OCI-LY3 (cell line): ENCODE measurements at regions not wholly inside any gene's neighbourhood (a gene's known extent, or its start where the extent isn't known, plus 50 kb on each side); places are given as distances from the start of the nearest gene placed in this dataset.

ENCODE experiments used
- H2AFZ ChIP-seq: fragments of 200-600, 300-600 bp; shearing (Covaris generic); 2 replicates; pipeline ENCODE4 v1.6.0; 2014; ENCODE audit warnings: antibody characterized with exemption, low read depth, low read length
- H3K27ac ChIP-seq: fragments of 200-600, 300-600 bp; sonication (generic); 2 replicates; pipeline ENCODE4 v1.5.1; 2014; ENCODE audit warnings: mild to moderate bottlenecking, low read length, moderate library complexity, mixed read lengths
- H3K27me3 ChIP-seq: fragments of 200-600, 300-600 bp; sonication (generic); 2 replicates; pipeline ENCODE4 v1.6.1; 2014; ENCODE audit warnings: low read depth, low read length, mixed read lengths
- H3K36me3 ChIP-seq: fragments of 200-600, 300-600 bp; sonication (generic); replicated peaks from 2 replicates; pipeline ENCODE3; 2014; ENCODE audit warnings: low read depth, low read length, mixed read lengths
- H3K4me1 ChIP-seq: fragments of 300-600, 200-600 bp; sonication (generic); 2 replicates; pipeline ENCODE4 v1.6.1; 2014; ENCODE audit warnings: low read length, mixed read lengths
- H3K4me2 ChIP-seq: fragments of 200-600, 300-600 bp; sonication (generic); 2 replicates; pipeline ENCODE4 v1.6.1; 2014; ENCODE audit warnings: low read length, mixed read lengths
- H3K4me3 ChIP-seq: fragments of 300-600, 200-600 bp; sonication (generic); 2 replicates; pipeline ENCODE4 v1.5.1; 2014; ENCODE audit warnings: antibody characterized with exemption, mild to moderate bottlenecking, low read length, moderate library complexity
- H3K79me2 ChIP-seq: fragments of 300-600, 200-600 bp; shearing (Covaris generic); 2 replicates; pipeline ENCODE4 v1.6.1; 2014; ENCODE audit warnings: mild to moderate bottlenecking, low read length, mixed read lengths
- H3K9ac ChIP-seq: fragments of 300-600, 200-600 bp; shearing (Covaris generic); 2 replicates; pipeline ENCODE4 v1.6.0; 2014; ENCODE audit warnings: mild to moderate bottlenecking, low read length, moderate library complexity
- H3K9me3 ChIP-seq: fragments of 200-600, 300-600 bp; shearing (Covaris generic); 2 replicates; pipeline ENCODE4 v1.6.1; 2014; ENCODE audit warnings: low read length, mixed read lengths; ENCODE audit not compliant: insufficient read depth
- H4K20me1 ChIP-seq: fragments of 200-600, 300-600 bp; sonication (generic); 2 replicates; pipeline ENCODE4 v1.6.1; 2016; ENCODE audit warnings: low read length, mixed read lengths; ENCODE audit not compliant: insufficient read depth
- CTCF ChIP-seq: fragments of 200-600, 300-600 bp; sonication (generic); IDR thresholded peaks from 2 replicates; pipeline ENCODE4 v1.5.1; 2014; ENCODE audit warnings: antibody characterized with exemption, low read length, low read depth
- EZH2phosphoT487 ChIP-seq: fragments of 200-600 bp; shearing (Covaris generic); IDR thresholded peaks from 2 replicates; pipeline ENCODE4 v1.6.1; 2018; ENCODE audit warnings: antibody characterized with exemption, mixed run types, low read depth

- Histone ChIP-seq H3K4me2 (no peak overlapping the region), H3K4me3 (no peak overlapping the region), H3K4me1 (no peaks in the 10 kb centered on the region), H3K27me3 (no peaks in the 10 kb centered on the region), H3K27ac (no peak overlapping the region), H3K36me3 (no peaks in the 10 kb centered on the region), H4K20me1 (no peaks in the 10 kb centered on the region), H3K79me2 (no peaks in the 10 kb centered on the region), H3K9me3 (no peaks in the 10 kb centered on the region), H3K9ac (no peak overlapping the region), H2AFZ (no peak overlapping the region)
- TF ChIP-seq EZH2phosphoT487 (no peak), CTCF (no peak)
Observed at GRCh38 chr9:11356067-11356466, 743.3 kb upstream of the PTPRD start.

- H3K9ac ChIP-seq, result no peak overlapping the region
- H3K9me3 ChIP-seq, result no peaks in the 10 kb centered on the region
- H3K4me2 ChIP-seq, result no peak overlapping the region
- no peak overlapping the region for H3K4me3 ChIP-seq
- H2AFZ ChIP-seq, result no peak overlapping the region
- H4K20me1 ChIP-seq, result no peaks in the 10 kb centered on the region
- no peak overlapping the region for H3K27ac ChIP-seq
- no peaks in the 10 kb centered on the region for H3K4me1 ChIP-seq
- H3K79me2 ChIP-seq, result no peaks in the 10 kb centered on the region
- TF ChIP-seq CTCF (no peak), EZH2phosphoT487 (no peak)
- no peaks in the 10 kb centered on the region for H3K27me3 ChIP-seq
- H3K36me3 ChIP-seq, result no peaks in the 10 kb centered on the region
Observed at GRCh38 chr9:11366585-11367129, 753.9 kb upstream of the PTPRD start.

- no peaks in the 10 kb centered on the region for H3K4me1 ChIP-seq
- TF ChIP-seq EZH2phosphoT487, result no peak
- TF ChIP-seq CTCF, result no peak
- H3K9ac ChIP-seq, result no peak overlapping the region
- H4K20me1 ChIP-seq, result no peaks in the 10 kb centered on the region
- H3K79me2 ChIP-seq, result no peaks in the 10 kb centered on the region
- H2AFZ ChIP-seq, result no peak overlapping the region
- no peak overlapping the region for H3K4me3 ChIP-seq
- H3K27me3 ChIP-seq, result no peaks in the 10 kb centered on the region
- no peak overlapping the region for H3K27ac ChIP-seq
- H3K9me3 ChIP-seq, result no peaks in the 10 kb centered on the region
- no peak overlapping the region for H3K4me2 ChIP-seq
- no peaks in the 10 kb centered on the region for H3K36me3 ChIP-seq
Observed at GRCh38 chr9:11374926-11375325, 762.1 kb upstream of the PTPRD start.

GRCh38 chr9:11402621-11403020 lies 789.8 kb upstream of the PTPRD start:
- Histone ChIP-seq H3K9ac (no peak overlapping the region), H2AFZ (no peak overlapping the region), H3K4me2 (no peak overlapping the region), H3K79me2 (no peaks in the 10 kb centered on the region), H3K4me1 (no peaks in the 10 kb centered on the region), H3K4me3 (no peak overlapping the region), H3K27ac (no peak overlapping the region), H3K36me3 (no peaks in the 10 kb centered on the region), H3K27me3 (no peaks in the 10 kb centered on the region), H4K20me1 (no peaks in the 10 kb centered on the region), H3K9me3 (0 out of 2 replicates have a peak, but pooled peaks cover 9% of the 10 kb centered on the region)
- TF ChIP-seq EZH2phosphoT487 (no peak), CTCF (no peak)
